Neural cell (in vitro differentiated cells): ENCODE measurements at regions not wholly inside any gene's neighbourhood (a gene's known extent, or its start where the extent isn't known, plus 50 kb on each side); places are given as distances from the start of the nearest gene placed in this dataset.

Source experiments
- H2AFZ ChIP-seq: fragments of 200-600, 300-800 bp; sonication (generic), shearing (Covaris generic); 2 replicates; pipeline ENCODE4 v1.6.0; 2014; ENCODE audit warnings: low read depth, mild to moderate bottlenecking, antibody characterized with exemption, low read length, moderate library complexity
- H3F3A ChIP-seq: fragments of 200-600 bp; shearing (Covaris generic); 2 replicates; pipeline ENCODE4 v1.6.1; 2016; ENCODE audit warnings: mild to moderate bottlenecking, moderate library complexity, mixed read lengths, antibody characterized with exemption, low read length; ENCODE audit not compliant: insufficient read depth, poor library complexity, severe bottlenecking
- H3K27ac ChIP-seq: fragments of 200-600, 300-800 bp; sonication (generic), shearing (Covaris generic); 2 replicates; pipeline ENCODE4 v1.5.1; 2014; ENCODE audit warnings: mild to moderate bottlenecking, low read length, moderate library complexity
- H3K27me3 ChIP-seq: fragments of 300-800, 200-600 bp; sonication (generic), shearing (Covaris generic); 2 replicates; pipeline ENCODE4 v1.6.0; 2014; ENCODE audit warnings: mild to moderate bottlenecking, low read depth, low read length, moderate library complexity; ENCODE audit not compliant: insufficient read depth
- H3K36me3 ChIP-seq: fragments of 300-800, 200-600 bp; sonication (generic), shearing (Covaris generic); 2 replicates; pipeline ENCODE4 v1.5.1; 2014; ENCODE audit warnings: mild to moderate bottlenecking, antibody characterized with exemption, low read length, moderate library complexity; ENCODE audit not compliant: insufficient read depth
- H3K4me2 ChIP-seq: fragments of 300-800, 200-600 bp; sonication (generic), shearing (Covaris generic); 2 replicates; pipeline ENCODE4 v1.6.0; 2014; ENCODE audit warnings: mild to moderate bottlenecking, low read length
- H3K4me3 ChIP-seq: fragments of 300-800, 200-600 bp; sonication (generic), shearing (Covaris generic); 2 replicates; pipeline ENCODE4 v1.5.1; 2014; ENCODE audit warnings: mild to moderate bottlenecking, low read length, moderate library complexity
- H3K79me2 ChIP-seq: fragments of 200-600 bp; shearing (Covaris generic); replicated peaks from 2 replicates; pipeline ENCODE4 v1.6.0; 2014; ENCODE audit warnings: mild to moderate bottlenecking, low read length, moderate library complexity; ENCODE audit not compliant: insufficient read depth
- H3K9ac ChIP-seq: fragments of 300-800, 200-600 bp; sonication (generic), shearing (Covaris generic); 2 replicates; pipeline ENCODE4 v1.6.1; 2016; ENCODE audit warnings: mild to moderate bottlenecking, low read length, mixed read lengths
- H3K9me2 ChIP-seq: fragments of 200-600 bp; shearing (Covaris generic); 2 replicates; pipeline ENCODE4 v1.6.1; 2016; ENCODE audit warnings: mild to moderate bottlenecking, low read length, mixed read lengths; ENCODE audit not compliant: insufficient read depth
- H3K9me3 ChIP-seq: fragments of 200-600, 300-800 bp; sonication (generic), shearing (Covaris generic); 2 replicates; pipeline ENCODE4 v1.6.1; 2016; ENCODE audit warnings: mild to moderate bottlenecking, mixed run types, low read length, moderate library complexity, mixed read lengths
- H4K20me1 ChIP-seq: fragments of 200-600 bp; shearing (Covaris generic); 2 replicates; pipeline ENCODE4 v1.6.1; 2016; ENCODE audit warnings: mild to moderate bottlenecking, mixed run types; ENCODE audit not compliant: insufficient read depth
- EP300 ChIP-seq: fragments of 450-650 bp; conservative IDR thresholded peaks from 2 replicates; pipeline ENCODE4 v1.6.1; 2014; ENCODE audit warnings: antibody characterized with exemption, mild to moderate bottlenecking, moderate library complexity; ENCODE audit not compliant: poor library complexity, severe bottlenecking
- EZH2 ChIP-seq: fragments of 200-600, 300-800 bp; shearing (Covaris generic), sonication (generic); IDR thresholded peaks from 2 replicates; pipeline ENCODE4 v1.6.1; 2014; ENCODE audit warnings: antibody characterized with exemption, low read length, borderline replicate concordance, mild to moderate bottlenecking; ENCODE audit not compliant: insufficient read depth, poor library complexity, severe bottlenecking
- MXI1 ChIP-seq: fragments of 450-650 bp; conservative IDR thresholded peaks from 2 replicates; pipeline ENCODE4 v1.6.1; 2014; ENCODE audit warnings: antibody characterized with exemption, mild to moderate bottlenecking; ENCODE audit not compliant: poor library complexity, severe bottlenecking
- POLR2AphosphoS5 ChIP-seq: IDR thresholded peaks from 2 replicates; pipeline ENCODE4 v1.6.1; 2012
- RAD21 ChIP-seq: fragments of 450-650 bp; conservative IDR thresholded peaks from 2 replicates; pipeline ENCODE4 v1.6.1; 2014; ENCODE audit warnings: antibody characterized with exemption, mild to moderate bottlenecking, moderate library complexity
- SMC3 ChIP-seq: fragments of 450-650 bp; conservative IDR thresholded peaks from 2 replicates; pipeline ENCODE4 v1.6.1; 2014; ENCODE audit warnings: antibody characterized with exemption, mild to moderate bottlenecking, moderate library complexity; ENCODE audit not compliant: poor library complexity
- TAF1 ChIP-seq: IDR thresholded peaks from 2 replicates; pipeline ENCODE4 v1.6.1; 2012; ENCODE audit warnings: low read depth
- TF ChIP-seq, protein P1 (sequence below): fragments of 450-650 bp; IDR thresholded peaks from 2 replicates; pipeline ENCODE4 v1.5.1; 2014; ENCODE audit warnings: antibody characterized with exemption, mild to moderate bottlenecking, moderate library complexity; ENCODE audit not compliant: poor library complexity, severe bottlenecking
- TF ChIP-seq, protein P2 (sequence below): IDR thresholded peaks from 2 replicates; pipeline ENCODE4 v1.6.1; 2012; ENCODE audit warnings: borderline replicate concordance

DNA sequence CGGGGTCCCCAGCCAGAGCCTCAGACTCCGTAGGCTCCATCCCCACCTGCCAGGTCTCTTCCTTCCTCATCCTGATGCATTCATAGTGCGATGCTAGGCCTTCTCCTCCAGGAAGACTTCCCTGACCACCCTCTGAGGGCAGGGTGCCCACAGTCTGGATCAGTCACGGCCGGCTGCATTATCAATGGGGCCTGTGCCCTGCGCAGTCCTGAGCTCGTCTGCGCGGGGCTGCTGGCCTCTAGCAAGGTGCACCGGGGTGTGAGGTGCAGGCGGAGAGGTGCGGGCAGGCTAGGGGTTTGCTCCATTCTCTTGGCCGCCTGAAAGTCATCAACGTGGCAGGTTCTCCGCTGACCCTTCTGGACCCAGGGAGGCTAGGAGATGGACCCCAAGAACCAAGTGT lies 56.9 kb upstream of the ACSF3 start:
- TF ChIP-seq POLR2AphosphoS5, result no peak
- no peak for TF ChIP-seq EZH2
- no peak for TF ChIP-seq SMC3
- no peak for TF ChIP-seq MXI1
- TF ChIP-seq RAD21, result no peak
- no peak for TF ChIP-seq TAF1
- TF ChIP-seq, protein P1, sequence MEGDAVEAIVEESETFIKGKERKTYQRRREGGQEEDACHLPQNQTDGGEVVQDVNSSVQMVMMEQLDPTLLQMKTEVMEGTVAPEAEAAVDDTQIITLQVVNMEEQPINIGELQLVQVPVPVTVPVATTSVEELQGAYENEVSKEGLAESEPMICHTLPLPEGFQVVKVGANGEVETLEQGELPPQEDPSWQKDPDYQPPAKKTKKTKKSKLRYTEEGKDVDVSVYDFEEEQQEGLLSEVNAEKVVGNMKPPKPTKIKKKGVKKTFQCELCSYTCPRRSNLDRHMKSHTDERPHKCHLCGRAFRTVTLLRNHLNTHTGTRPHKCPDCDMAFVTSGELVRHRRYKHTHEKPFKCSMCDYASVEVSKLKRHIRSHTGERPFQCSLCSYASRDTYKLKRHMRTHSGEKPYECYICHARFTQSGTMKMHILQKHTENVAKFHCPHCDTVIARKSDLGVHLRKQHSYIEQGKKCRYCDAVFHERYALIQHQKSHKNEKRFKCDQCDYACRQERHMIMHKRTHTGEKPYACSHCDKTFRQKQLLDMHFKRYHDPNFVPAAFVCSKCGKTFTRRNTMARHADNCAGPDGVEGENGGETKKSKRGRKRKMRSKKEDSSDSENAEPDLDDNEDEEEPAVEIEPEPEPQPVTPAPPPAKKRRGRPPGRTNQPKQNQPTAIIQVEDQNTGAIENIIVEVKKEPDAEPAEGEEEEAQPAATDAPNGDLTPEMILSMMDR, result no peak
- TF ChIP-seq, protein P2, sequence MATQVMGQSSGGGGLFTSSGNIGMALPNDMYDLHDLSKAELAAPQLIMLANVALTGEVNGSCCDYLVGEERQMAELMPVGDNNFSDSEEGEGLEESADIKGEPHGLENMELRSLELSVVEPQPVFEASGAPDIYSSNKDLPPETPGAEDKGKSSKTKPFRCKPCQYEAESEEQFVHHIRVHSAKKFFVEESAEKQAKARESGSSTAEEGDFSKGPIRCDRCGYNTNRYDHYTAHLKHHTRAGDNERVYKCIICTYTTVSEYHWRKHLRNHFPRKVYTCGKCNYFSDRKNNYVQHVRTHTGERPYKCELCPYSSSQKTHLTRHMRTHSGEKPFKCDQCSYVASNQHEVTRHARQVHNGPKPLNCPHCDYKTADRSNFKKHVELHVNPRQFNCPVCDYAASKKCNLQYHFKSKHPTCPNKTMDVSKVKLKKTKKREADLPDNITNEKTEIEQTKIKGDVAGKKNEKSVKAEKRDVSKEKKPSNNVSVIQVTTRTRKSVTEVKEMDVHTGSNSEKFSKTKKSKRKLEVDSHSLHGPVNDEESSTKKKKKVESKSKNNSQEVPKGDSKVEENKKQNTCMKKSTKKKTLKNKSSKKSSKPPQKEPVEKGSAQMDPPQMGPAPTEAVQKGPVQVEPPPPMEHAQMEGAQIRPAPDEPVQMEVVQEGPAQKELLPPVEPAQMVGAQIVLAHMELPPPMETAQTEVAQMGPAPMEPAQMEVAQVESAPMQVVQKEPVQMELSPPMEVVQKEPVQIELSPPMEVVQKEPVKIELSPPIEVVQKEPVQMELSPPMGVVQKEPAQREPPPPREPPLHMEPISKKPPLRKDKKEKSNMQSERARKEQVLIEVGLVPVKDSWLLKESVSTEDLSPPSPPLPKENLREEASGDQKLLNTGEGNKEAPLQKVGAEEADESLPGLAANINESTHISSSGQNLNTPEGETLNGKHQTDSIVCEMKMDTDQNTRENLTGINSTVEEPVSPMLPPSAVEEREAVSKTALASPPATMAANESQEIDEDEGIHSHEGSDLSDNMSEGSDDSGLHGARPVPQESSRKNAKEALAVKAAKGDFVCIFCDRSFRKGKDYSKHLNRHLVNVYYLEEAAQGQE, result no peak
- no peak for TF ChIP-seq EP300
- no peak overlapping the region for H2AFZ ChIP-seq
- peak overlapping the region; percentile 92 for H3K27ac ChIP-seq
- no peak overlapping the region for H3K4me2 ChIP-seq
- H3K79me2 ChIP-seq, result no peaks in the 10 kb centered on the region
- peak overlapping the region; percentile 79 for H3K9ac ChIP-seq
- no peak overlapping the region for H3K4me3 ChIP-seq
- no peaks in the 10 kb centered on the region for H3F3A ChIP-seq
- no peaks in the 10 kb centered on the region for H3K27me3 ChIP-seq
- H3K9me2 ChIP-seq, result no peaks in the 10 kb centered on the region
- H3K36me3 ChIP-seq, result no peaks in the 10 kb centered on the region
- H3K9me3 ChIP-seq, result no peaks in the 10 kb centered on the region
- H4K20me1 ChIP-seq, result no peaks in the 10 kb centered on the region

DNA sequence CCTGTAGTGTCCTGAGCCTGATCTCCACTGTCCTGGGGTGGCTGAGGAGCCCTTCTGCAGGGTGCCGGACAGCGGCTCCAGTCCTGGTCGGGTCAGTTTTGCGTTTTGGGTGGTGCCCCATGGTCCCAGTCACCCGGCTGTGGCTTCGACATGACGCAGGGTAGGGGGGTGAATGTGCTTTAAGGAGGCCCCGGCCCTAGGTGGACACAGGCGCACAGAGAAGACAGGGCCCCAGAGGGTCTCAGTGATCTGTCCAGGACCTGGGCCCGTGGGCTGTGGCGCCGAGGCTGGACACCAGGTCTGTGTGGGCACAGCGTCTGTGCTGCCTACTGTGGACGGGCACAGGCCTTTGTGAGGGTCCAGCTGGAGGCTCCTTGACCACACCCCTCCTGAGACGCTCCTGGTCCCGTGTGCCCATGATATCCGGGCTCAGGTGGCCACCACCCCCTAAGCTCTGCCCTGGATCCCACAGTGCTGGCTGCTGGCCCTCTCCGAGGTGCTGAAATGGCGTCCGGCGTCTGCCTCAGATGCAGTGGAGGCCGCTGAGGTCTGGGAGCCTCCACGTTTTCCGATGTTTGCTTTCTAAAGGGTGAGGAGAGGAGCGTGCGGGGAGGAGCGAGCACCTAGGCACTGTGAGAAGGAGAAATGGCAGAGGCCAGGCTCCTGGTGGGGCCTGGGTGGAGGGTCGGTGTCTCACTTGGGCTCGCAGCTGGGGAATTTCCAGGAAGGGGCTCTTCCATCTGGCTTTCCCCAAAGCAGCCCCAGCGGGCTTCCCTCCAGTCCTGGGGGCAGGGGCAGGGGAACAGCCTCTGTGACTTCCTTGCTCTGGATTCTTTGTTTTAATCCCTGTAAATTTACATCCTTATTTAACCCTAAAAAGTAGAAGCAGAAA lies 56.1 kb upstream of the ACSF3 start:
- no peaks in the 10 kb centered on the region for H3K9me2 ChIP-seq
- TF ChIP-seq, protein P1, result no peak
- TF ChIP-seq RAD21, result no peak
- TF ChIP-seq, protein P2, result peak; percentile 40
- no peak overlapping the region for H3K4me2 ChIP-seq
- H2AFZ ChIP-seq, result no peak overlapping the region
- H3F3A ChIP-seq, result no peaks in the 10 kb centered on the region
- no peaks in the 10 kb centered on the region for H4K20me1 ChIP-seq
- H3K4me3 ChIP-seq, result no peak overlapping the region
- H3K27ac ChIP-seq, result peak overlapping the region; percentile 12
- H3K27me3 ChIP-seq, result no peaks in the 10 kb centered on the region
- no peaks in the 10 kb centered on the region for H3K79me2 ChIP-seq
- peak overlapping the region; percentile 16 for H3K9ac ChIP-seq
- no peaks in the 10 kb centered on the region for H3K36me3 ChIP-seq
- no peaks in the 10 kb centered on the region for H3K9me3 ChIP-seq
